GM21576 (cell line): ENCODE measurements at regions not wholly inside any gene's neighbourhood (a gene's known extent, or its start where the extent isn't known, plus 50 kb on each side); places are given as distances from the start of the nearest gene placed in this dataset.
"Not testable (repeated sequence)": the region's sequence is repeated elsewhere in the genome, so short reads cannot be mapped to it uniquely, and the experiment has no call there.

Source experiments
- ATAC-seq: cut with Tn5 transposase; IDR thresholded peaks from one replicate; pipeline ENCODE4 v1.9.1; 2021; ENCODE audit warnings: mild to moderate bottlenecking, moderate library complexity; ENCODE audit not compliant: unreplicated experiment

DNA sequence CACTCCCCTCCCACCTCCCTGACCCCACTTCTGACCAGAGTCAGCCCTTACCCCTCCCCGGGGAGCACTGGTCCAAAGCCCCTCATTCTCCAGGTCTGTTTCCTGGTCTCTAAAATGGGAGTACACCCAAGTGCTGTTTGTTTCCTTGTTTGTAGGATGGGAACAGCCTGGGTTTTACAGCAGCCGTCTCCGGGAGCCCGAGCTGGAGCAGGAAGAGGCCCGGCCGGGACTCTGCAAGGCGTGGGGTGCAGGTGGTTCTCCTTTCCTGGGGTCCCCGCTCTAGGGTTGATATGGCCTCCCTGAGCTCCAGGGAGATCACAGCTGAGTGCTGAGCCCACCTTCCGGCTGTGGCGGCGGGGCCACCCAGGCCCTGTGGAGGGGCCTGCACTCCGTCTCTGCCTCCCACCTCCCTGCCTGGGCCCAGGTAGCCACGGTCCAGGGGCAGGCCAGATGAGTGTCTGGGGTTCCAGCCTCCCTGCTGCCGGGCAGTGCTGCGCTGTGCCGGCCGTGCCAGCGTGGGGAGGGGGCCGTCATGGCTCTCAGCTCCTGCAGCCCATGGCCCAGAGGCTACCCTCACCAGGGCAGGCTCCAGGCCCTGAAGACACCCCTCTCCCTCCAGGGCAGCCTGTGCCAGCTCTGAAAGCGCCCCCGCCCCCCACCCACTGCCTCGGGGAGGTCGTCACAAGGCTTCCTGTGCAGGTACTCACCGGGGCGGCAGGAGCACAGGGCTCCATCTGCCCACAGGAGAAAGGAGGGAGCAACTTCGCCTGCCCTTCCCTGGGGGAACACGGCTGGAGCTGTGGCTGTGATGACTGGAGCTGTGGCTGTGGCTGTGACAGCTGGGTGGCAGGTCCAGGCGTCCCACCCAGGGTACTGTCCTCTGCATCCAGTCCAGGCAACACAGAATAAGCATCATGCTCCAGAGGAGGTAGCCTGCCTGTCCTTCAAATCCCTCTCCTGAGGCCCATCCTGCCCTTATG lies 98.8 kb downstream of the ADRA2C start:
- no peak for ATAC-seq

DNA sequence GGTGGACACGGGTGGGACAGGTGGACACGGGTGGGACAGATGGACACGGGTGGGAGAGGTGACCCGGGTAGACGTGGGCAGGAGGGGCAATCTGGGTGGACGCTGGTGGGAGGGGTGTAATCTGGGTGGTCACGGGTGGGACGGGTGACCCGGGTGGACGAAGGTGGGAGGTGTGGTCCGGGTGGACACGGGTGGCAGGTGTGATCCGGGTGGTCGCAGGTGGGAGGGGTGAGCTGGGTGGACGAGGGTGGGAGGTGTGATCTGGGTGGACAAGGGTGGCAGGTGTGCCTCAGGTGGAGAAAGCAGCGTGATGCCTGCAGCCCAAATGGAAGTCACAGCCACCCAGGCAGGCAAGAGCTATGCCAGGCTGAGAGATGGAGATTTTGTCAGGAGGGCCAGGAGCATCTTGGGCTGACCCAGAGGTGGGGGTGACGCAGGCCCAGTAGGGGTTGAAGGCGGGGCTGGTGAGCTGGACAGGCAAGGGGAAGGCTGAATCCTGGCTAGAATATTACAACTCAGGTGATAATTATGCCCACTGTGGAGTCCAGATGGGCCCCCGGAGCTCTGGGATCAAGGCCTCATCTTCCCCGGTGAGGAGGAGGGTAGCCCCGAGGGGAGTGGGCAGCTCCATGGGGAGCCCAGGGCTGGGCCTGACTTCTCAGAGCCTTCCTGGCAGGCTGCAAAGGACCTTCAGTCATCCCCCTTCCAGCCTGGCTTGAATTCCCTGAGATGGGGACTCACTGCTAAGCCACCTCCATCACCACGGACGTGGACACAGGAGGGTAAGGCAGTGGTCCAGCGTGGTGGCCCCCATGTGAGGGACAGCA lies 100.0 kb downstream of the ADRA2C start:
- ATAC-seq: no peak

- ATAC-seq: no peak
These were observed 100.6 kb downstream of the ADRA2C start for GRCh38 chr4:3866813-3867129.

DNA sequence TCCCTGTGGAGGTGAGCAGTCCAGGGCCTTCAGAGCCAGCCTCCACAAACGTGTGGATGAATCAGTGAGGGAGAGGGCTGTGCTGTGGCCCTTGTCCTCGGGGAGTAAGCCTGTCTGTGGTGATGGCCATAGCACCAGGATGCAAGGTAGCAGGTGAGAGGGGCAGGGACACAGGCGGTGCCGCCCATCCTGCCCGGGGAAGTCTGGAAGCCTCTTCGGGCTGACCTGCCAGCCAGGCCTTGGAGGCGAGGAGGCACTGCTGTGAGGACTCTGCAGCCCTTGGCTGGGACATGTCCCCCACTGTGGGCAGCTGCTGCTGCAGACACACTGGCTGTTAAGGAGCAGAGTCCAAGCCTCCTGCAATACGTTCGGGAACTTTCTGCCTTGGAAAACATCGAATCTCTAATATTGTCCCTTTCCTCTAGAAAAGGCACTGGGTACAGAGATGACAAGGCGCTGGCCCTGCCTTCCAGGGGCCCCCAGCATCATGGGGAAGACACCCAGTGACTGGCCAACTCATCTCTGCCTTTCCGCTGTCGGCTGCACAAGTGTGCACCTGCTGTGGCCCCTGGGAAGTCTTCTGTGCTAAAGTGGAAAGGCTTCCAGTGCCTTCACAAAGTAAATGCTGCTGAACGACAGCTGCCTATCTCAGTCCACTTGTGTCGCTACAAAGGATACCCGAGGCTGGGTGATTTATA lies 101.4 kb downstream of the ADRA2C start:
- ATAC-seq: no peak

DNA sequence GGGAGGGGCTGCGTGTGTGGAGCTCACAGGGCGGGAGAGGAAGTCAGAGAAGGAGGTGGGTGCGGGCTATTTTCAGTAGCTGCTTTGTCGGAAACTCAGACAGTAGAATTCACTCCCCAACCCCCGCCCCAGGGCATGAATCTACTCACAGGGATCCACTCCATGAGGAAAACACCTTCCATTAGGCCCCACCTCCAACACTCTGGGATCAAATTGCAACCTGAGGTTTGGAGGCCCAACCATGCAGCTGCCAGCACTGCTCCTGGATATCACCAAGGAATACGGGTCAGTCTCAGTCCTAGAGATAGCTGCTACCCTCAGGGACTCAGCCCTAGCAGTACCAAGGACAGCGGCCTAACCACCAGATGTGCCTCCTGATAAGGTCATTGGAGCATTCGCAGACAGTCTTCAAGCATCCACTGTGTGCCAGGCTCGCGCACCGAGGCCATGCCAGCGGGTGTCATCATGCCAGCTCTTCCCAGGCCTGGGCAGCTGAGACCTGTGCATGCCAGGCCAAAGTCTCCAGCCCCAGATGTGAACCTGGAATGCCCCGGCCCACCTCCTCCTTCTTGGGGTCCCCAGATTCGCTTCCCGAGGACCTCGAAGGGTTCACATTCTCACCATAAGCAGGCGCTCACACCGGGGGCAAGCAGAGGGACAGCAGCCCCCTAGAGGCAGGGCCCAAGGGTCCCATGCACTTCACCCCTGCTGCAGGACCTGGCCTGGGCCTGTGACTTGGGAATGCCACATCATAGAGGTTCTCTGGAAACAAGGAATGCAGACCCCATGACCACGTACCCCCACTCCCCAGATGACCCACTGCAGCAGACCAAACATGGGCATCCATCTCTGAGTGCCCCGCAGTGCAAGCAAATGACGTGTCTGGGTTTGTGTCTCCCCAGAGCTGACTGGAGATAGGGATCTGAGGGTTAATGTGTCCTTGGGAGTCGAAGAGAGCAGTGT lies 102.3 kb downstream of the ADRA2C start:
- no peak for ATAC-seq

DNA sequence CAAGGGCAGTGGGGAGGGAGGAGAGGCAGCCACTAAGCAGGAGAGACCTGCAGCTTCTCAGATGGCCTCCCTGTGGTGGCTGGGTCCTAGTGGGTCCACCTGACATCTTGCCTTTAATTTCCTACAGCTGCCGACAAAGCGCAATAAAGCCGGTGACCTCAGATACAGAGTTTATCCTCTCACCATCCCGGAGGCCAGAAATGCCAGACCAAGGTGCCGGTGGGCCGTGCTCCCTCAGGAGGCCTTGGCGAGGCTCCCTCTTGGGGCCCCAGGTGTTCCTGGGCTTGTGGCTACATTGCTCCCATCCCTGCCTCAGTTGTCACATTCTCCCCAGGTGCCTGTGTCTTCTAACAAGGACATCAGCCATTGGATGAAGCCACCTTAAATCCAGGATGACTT lies 103.0 kb downstream of the ADRA2C start:
- ATAC-seq: no peak

DNA sequence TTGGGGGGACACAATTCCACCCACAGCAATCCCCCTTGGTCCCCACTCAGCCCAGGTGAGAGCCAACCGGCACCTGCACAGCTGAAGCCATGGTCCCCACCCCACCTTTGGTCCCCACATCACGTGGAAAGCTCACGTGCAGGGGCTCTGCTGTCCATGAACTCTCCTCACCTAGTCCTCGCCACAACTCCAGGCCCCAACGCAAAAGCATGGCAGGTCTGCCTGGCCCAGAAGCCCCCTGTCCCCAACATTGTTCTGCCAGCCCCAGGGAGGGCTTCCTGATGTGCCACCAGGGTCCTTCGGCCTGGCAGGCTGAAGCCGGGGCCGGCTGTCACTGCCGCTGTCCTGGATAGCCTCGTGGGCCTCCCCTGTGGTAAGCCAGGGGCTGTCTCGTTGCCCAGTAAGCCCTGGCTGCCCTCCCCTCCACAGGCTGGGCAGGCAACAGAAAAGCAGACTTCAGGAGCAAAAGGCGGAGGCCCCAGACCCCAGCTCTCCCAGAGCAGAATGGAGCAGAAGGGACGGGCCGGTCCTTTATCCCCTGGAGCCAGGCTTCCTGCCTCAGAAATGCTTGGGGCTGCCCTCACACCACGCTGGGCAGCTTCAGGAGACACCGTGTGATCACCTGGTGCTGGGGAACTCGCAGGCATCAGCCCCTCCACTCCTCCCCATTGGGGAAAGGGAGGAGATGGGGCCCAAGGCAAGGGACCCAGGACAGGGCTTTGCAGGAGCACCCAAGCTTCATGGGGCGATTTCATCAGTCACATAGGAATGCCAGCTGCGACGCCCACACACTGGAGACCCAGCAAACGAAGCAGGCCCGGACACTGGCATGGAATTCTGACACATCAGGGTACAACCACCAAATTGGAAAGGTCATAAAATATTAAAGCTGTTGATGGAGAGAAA lies 103.7 kb downstream of the ADRA2C start:
- no peak for ATAC-seq

DNA sequence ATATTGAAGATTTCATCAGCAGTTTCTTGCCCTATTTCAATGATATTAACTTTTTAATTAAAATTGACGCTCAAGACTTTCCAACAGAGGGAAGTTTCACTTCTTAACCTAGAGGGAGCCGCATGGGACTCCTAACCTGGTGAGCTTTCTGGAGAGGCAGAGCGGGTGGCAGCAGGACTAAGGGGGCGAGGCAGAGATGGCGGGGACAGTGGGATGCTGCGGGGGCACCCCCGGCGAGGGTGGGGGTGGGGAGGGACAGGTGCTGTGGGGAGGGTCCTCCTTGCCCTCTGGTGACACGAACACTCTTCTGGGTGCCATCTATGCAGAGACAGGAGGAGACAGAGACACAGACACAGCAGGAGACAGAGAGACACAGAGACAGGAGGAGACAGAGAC lies 104.4 kb downstream of the ADRA2C start:
- no peak for ATAC-seq

- ATAC-seq: no peak
These were observed 105.1 kb downstream of the ADRA2C start for GRCh38 chr4:3871181-3871852.

DNA sequence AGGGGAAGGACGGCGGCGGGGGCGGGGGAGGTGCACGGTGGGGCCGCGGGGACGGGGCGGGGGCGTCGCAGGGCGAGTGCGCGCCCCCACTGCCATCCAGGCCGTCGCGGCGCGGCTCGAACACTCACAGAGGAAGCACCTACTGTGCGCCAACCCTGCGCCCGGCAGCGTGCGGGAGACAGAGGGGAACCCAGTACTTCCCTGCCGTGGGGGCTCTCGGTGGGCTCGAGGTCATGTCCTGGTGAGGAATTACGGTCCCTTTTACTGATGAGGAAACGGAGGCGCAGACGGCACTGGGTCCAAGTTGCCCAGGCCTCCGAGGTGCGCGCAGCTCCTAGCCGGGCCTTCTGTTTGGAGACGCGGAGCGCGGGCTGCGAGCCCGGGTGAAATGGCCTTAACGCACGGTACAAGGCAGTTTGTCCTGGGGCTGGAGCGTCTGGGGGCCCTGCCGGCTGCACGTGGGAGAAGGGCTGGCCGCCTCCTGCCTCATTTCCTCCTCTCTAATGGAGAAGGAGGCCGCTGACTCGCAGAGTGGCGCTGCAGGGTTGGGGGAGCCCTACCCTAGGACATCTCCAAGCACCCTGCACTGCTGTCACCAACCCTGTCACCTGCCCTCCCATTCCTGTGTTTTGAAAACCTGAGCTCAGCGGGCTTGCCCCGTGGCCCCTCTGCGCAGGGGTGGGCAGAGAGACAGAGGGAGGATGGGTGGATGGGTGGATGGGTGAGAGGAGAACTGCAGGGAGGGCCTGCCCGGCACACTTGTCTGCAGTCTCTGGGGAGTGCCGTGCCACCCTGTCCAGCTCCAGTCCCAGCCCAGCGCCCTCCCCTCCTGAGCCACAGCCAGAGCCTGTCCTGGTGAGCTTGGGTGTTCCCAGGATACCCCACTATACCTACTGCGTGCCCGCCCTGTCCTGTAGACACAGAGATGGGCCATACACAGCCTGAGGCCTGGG lies 106.0 kb downstream of the ADRA2C start:
- no peak for ATAC-seq

GRCh38 chr4:3872834-3873313 lies 106.7 kb downstream of the ADRA2C start:
- ATAC-seq: no peak

GRCh38 chr4:3873408-3874027 lies 107.3 kb downstream of the ADRA2C start:
- ATAC-seq: no peak

GRCh38 chr4:3874028-3874415 lies 107.8 kb downstream of the ADRA2C start:
- ATAC-seq: no peak

GRCh38 chr4:3874525-3875110 lies 108.4 kb downstream of the ADRA2C start:
- ATAC-seq: no peak

GRCh38 chr4:3875466-3875865 lies 109.3 kb downstream of the ADRA2C start:
- ATAC-seq: no peak

DNA sequence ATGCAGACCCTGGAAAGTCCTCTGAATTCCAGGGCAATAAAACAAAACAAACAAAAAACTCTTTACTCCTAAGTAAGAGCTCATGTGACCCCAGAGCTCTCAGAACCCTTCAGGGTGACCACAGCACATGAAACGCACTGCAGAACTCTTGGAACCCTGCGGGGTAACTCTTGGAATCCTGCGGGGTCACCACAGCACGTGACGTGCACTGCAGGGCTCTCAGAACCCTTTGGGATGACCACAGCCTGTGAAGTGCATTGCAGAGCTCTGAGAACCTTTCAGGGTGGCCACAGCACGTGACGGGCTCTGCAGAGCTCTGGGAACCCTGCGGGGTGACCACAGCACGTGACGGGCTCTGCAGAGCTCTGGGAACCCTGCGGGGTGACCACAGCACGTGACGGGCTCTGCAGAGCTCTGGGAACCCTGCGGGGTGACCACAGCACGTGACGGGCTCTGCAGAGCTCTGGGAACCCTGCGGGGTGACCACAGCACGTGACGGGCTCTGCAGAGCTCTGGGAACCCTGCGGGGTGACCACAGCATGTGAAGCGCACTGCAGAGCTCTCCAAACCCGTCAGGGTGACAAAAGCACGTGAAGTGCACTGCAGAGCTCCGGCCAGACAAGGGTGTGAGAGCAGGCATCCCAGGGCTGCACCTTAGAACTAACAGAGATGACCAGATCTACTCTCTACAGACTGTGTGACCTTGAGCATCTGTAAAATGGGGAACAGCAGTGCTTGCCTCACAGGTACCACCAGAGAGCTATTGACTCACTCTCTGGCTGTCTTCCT lies 110.1 kb downstream of the ADRA2C start:
- not testable (repeated sequence) for ATAC-seq
